ENCODE measurements at regions not wholly inside any gene's neighbourhood (a gene's known extent, or its start where the extent isn't known, plus 50 kb on each side); places are given as distances from the start of the nearest gene placed in this dataset.

DNA sequence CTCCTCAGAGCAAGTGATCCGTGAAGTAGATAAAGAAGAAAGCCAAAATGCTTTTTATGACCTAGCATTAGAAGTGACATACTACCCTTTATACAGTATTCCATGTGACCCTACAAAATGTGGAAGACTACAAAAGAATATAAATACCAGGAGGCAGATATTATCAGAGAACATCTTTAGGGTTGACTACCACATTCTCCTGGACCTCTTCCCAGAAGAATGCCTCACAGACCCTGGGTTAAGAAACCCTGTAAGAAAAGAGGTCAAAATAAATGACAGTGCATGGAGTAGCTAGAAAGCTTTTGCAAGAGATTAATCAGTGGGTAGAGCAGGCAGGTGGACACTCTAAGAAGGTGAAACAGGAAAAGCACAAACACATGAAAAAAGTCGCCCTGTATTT is 69.2 kb downstream of the FANCF start:
- Histone ChIP-seq H3K27ac (no peak overlapping the region), H3K27me3 (no peaks in the 10 kb centered on the region), H3K4me1 (no peaks in the 10 kb centered on the region), H3K4me3 (no peak overlapping the region), H3K9me3 (no peaks in the 10 kb centered on the region), H3K36me3 (no peaks in the 10 kb centered on the region)
- no peak for ATAC-seq
- TF ChIP-seq POLR2A (IDR thresholded peaks at IDR 0.05): no peak
- TF ChIP-seq CTCF (IDR thresholded peaks at IDR 0.05): no peak
- TF ChIP-seq POLR2AphosphoS5 (IDR thresholded peaks at IDR 0.05): no peak
- TF ChIP-seq EP300 (IDR thresholded peaks at IDR 0.05): no peak
- 88 to 100% methylated on average over 1 to 2 of the region's 2 CpGs for WGBS, 2 donors (ENCODE audit: low coverage in 1 of 2)

- WGBS, 2 donors (ENCODE audit: low coverage in 1 of 2): 36 to 42% methylated on average over 1 of the region's 1 CpG
- no peak overlapping the region for H3K27ac ChIP-seq
- H3K4me1 ChIP-seq: no peaks in the 10 kb centered on the region
- H3K4me3 ChIP-seq: no peak overlapping the region
- TF ChIP-seq POLR2A (IDR thresholded peaks at IDR 0.05) (no peak), POLR2AphosphoS5 (IDR thresholded peaks at IDR 0.05) (no peak), CTCF (IDR thresholded peaks at IDR 0.05) (no peak), EP300 (IDR thresholded peaks at IDR 0.05) (no peak)
- no peaks in the 10 kb centered on the region for H3K9me3 ChIP-seq
- no peaks in the 10 kb centered on the region for H3K36me3 ChIP-seq
- no peak for ATAC-seq
- H3K27me3 ChIP-seq: no peaks in the 10 kb centered on the region
These were observed 69.7 kb downstream of the FANCF start for GRCh38 chr11:22555881-22556280.

- TF ChIP-seq POLR2AphosphoS5 (IDR thresholded peaks at IDR 0.05) (no peak), POLR2A (IDR thresholded peaks at IDR 0.05) (no peak), CTCF (IDR thresholded peaks at IDR 0.05) (no peak), EP300 (IDR thresholded peaks at IDR 0.05) (no peak)
- Histone ChIP-seq H3K27ac (no peak overlapping the region), H3K27me3 (no peaks in the 10 kb centered on the region), H3K4me3 (no peak overlapping the region), H3K9me3 (no peaks in the 10 kb centered on the region), H3K4me1 (no peaks in the 10 kb centered on the region), H3K36me3 (no peaks in the 10 kb centered on the region)
- WGBS, 2 donors (ENCODE audit: low coverage in 1 of 2): 35 to 42% methylated on average over 1 of the region's 1 CpG
- ATAC-seq: no peak
These were observed 71.4 kb downstream of the FANCF start for GRCh38 chr11:22554221-22554620.

DNA sequence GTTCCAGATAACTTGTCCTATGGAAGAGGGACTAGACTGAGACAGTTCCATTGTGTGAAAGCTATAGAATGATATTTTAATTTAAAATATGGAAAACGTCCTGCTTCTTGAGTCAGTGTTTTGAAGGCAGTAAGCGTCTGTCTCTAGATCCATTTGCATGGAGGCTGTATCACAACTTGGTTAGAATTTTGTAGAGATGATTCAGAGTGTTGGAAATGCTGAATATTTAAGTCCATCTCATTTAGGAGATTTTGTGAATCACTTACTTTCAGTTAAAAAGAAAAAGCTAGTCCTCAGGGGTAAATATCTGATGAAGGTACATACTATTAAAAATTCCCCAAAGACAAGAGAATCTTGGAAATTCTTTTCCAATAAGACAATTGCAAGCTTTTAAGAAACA is 72.7 kb downstream of the FANCF start:
- H3K27ac ChIP-seq: no peak overlapping the region
- H3K4me1 ChIP-seq: no peaks in the 10 kb centered on the region
- TF ChIP-seq EP300 (IDR thresholded peaks at IDR 0.05) (no peak), POLR2A (IDR thresholded peaks at IDR 0.05) (no peak), CTCF (IDR thresholded peaks at IDR 0.05) (no peak), POLR2AphosphoS5 (IDR thresholded peaks at IDR 0.05) (no peak)
- H3K27me3 ChIP-seq: no peaks in the 10 kb centered on the region
- ATAC-seq: no peak
- H3K9me3 ChIP-seq: no peaks in the 10 kb centered on the region
- WGBS, 2 donors (ENCODE audit: low coverage in 1 of 2): 72 to 89% methylated on average over 2 of the region's 2 CpGs
- no peaks in the 10 kb centered on the region for H3K36me3 ChIP-seq
- no peak overlapping the region for H3K4me3 ChIP-seq

DNA sequence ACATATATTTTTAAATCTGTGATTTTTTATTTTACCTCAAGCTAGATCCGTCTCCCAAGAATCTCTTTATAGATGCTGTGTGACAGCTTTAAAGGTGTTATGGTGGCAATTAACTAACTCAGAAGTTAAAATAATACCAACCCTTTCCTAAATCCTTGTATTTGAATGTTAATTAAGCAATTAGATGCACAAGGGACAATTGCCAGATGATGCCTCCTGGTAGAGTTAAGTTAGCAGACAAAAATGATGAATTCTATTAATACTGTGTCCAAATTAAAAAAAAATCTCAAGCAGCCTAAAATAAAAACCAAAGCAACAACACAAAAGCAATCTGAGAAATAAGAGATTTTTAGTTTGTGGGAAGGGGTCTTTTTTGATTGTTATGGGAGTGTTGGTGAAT is 78.9 kb downstream of the FANCF start:
- H3K9me3 ChIP-seq: no peaks in the 10 kb centered on the region
- WGBS, 2 donors (ENCODE audit: low coverage in 1 of 2): 82 to 87% methylated on average over 1 of the region's 1 CpG
- ATAC-seq: no peak
- H3K27ac ChIP-seq: no peak overlapping the region
- H3K36me3 ChIP-seq: no peaks in the 10 kb centered on the region
- no peaks in the 10 kb centered on the region for H3K4me1 ChIP-seq
- H3K27me3 ChIP-seq: peaks cover 6% of the 10 kb centered on the region
- no peak for TF ChIP-seq POLR2AphosphoS5 (IDR thresholded peaks at IDR 0.05)
- TF ChIP-seq POLR2A (IDR thresholded peaks at IDR 0.05): no peak
- TF ChIP-seq CTCF (IDR thresholded peaks at IDR 0.05): no peak
- TF ChIP-seq EP300 (IDR thresholded peaks at IDR 0.05): no peak
- no peak overlapping the region for H3K4me3 ChIP-seq
